ENCODE measurements at regions not wholly inside any gene's neighbourhood (a gene's known extent, or its start where the extent isn't known, plus 50 kb on each side); places are given as distances from the start of the nearest gene placed in this dataset.

GRCh38 chr4:100962698-100963097 lies 384.6 kb downstream of the PPP3CA start:
- TF ChIP-seq POLR2AphosphoS5 (IDR thresholded peaks at IDR 0.05) (no peak), CTCF (IDR thresholded peaks at IDR 0.05) (no peak)

Data from breast epithelium (tissue), 3 donors.